Pancreas (tissue), 10 donors: ENCODE measurements at regions not wholly inside any gene's neighbourhood (a gene's known extent, or its start where the extent isn't known, plus 50 kb on each side); places are given as distances from the start of the nearest gene placed in this dataset.

Experiments used
- ATAC-seq, 4 donors: fragments of 200-7000 bp; cut with Tn5 transposase; one replicate each; pipeline versions ENCODE4 v1.8.0 to v1.9.1; 2020; ENCODE audit warnings: mild to moderate bottlenecking in 4 of 4, moderate library complexity in 4 of 4
- DNase-seq, 6 donors: peaks; one replicate each; pipeline ENCODE4 v3.0.0-alpha.2; 2020
- FAIRE-seq: peaks from 2 replicates; lab custom pipeline; 2012; peaks lifted over from hg19 to GRCh38; lab: Jason Lieb, UNC
- H3K27ac ChIP-seq, 4 donors: fragments of 200-600 bp; sonication (generic); 1 replicate in 3 of 4; 2 replicates in 1 of 4; pipeline versions ENCODE4 v1.5.0 to v1.8.0; 2020
- H3K27me3 ChIP-seq, 4 donors: fragments of 200-600 bp; one replicate each; pipeline ENCODE4 v1.8.0; 2021
- H3K36me3 ChIP-seq, 3 donors: fragments of 200-600 bp; sonication (generic) in 1 of 3; one replicate each; pipeline versions ENCODE4 v1.5.0 to v1.8.0; 2020 to 2021
- H3K4me1 ChIP-seq, 3 donors: fragments of 200-600 bp; one replicate each; pipeline ENCODE4 v1.8.0; 2021
- H3K4me3 ChIP-seq, 4 donors: fragments of 200-600 bp; sonication (generic) in 2 of 4; one replicate each; pipeline versions ENCODE4 v1.5.0 to v1.8.0; 2020 to 2021
- H3K9me3 ChIP-seq, 4 donors: fragments of 200-600 bp; one replicate each; pipeline ENCODE4 v1.8.0; 2021
- CTCF ChIP-seq, 4 donors: fragments of 200-600 bp; sonication (generic) in 3 of 4; IDR thresholded peaks; one replicate each; pipeline versions ENCODE4 v1.5.0 to v1.8.0; 2021; ENCODE audit warnings: antibody characterized with exemption in 4 of 4
- WGBS, 2 donors: extraction: QIAGEN DNeasy Blood & Tissue Kit; methylation state at CpG; one replicate each; pipeline ENCODE4 v1.1.7; 2013; 5-methylcytosine and 5-hydroxymethylcytosine counted together
- intact Hi-C, 3 donors: fragments of 100-400 bp; cut with DNase I; formaldehyde crosslinking; loops; one replicate each; pipeline versions ENCODE4 v1.11.1 to v1.14.2; 2022
- donor health status: healthy with polysubstance abuse.
- donor health status: DM: no; HTN: no; CAD: no; lungs with moderate emphysema.
- donor health status: DM: no; HTN: no; CAD: no.
- donor health status: control.
- donor health status: control.
- donor health status: Bipolar disorder and iron deficiency.
- donor health status: DM: yes; HTN: yes; CAD: no.
- donor health status: DM: no; HTN: no; CAD: no.
- donor health status: DM: no; HTN: no; CAD: no.
- donor health status: DM: yes; HTN: yes; CAD: no.

- ATAC-seq (no peak), DNase-seq (no peak), FAIRE-seq (no peak)
- Histone ChIP-seq H3K36me3 (no peaks in the 10 kb centered on the region), H3K27me3 (no peaks in the 10 kb centered on the region), H3K4me1 (no peaks in the 10 kb centered on the region), H3K27ac (no peak overlapping the region), H3K4me3 (no peak overlapping the region), H3K9me3 (no peaks in the 10 kb centered on the region)
- 63 to 65% methylated on average over 8 of the region's 8 CpGs for WGBS, 2 donors
- no peak for TF ChIP-seq CTCF (IDR thresholded peaks at IDR 0.05)
- intact Hi-C loops, result no loop called here
Observed at GRCh38 chr3:148083526-148084182, 614.0 kb upstream of the AGTR1 start.

- no peak overlapping the region for H3K27ac ChIP-seq
- intact Hi-C loops, result no loop called here
- H3K4me3 ChIP-seq, result no peak overlapping the region
- TF ChIP-seq CTCF (IDR thresholded peaks at IDR 0.05), result no peak
- no peaks in the 10 kb centered on the region for H3K4me1 ChIP-seq
- H3K27me3 ChIP-seq, result no peaks in the 10 kb centered on the region
- WGBS, 2 donors, result 67 to 69% methylated on average over 4 of the region's 4 CpGs
- FAIRE-seq, result no peak
- no peak for ATAC-seq
- no peak for DNase-seq
- H3K9me3 ChIP-seq, result no peaks in the 10 kb centered on the region
- no peaks in the 10 kb centered on the region for H3K36me3 ChIP-seq
Observed at GRCh38 chr3:148084931-148085330, 612.8 kb upstream of the AGTR1 start.

DNA sequence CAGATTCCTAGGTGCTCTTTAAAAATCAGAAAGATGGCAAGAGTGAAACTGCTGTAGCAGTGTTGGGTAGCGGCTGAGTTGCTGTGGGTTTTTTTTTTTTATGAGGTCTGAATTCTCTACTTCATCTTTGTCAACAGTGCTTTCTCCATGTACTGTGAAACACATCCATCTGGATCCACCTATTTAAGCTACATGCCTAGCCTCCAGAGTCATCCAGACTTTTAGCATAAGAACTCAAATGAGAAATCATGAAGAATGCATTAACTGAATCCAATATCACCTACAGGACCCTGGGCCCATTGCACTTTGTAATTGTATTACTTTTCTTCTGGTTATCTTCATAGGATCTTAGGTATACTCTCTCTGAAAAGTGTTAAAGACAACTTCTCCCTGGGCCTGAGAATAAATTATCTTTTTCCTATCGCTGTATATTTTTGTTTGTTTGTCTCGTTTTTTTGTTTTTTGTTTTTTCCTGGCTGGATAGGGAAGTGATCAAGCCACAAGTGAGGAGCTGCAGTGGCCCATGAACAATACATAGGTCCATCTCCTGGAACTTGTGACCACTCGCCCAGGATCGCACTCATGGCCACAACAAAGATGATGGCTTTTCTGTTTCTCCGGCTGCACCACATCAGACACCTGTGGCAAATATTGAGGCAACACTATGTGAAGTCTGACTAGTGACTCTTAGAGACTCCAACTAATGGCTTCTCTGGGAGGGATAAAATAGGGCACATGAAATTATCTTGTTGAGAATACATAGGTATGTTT lies 609.9 kb upstream of the AGTR1 start:
- no peaks in the 10 kb centered on the region for H3K36me3 ChIP-seq
- intact Hi-C loops, result no loop called here
- H3K27me3 ChIP-seq, result no peaks in the 10 kb centered on the region
- ATAC-seq (no peak), FAIRE-seq (no peak), DNase-seq (no peak)
- WGBS, 2 donors, result 79 to 88% methylated on average over 6 of the region's 6 CpGs
- H3K4me3 ChIP-seq, result no peak overlapping the region
- no peak for TF ChIP-seq CTCF (IDR thresholded peaks at IDR 0.05)
- no peaks in the 10 kb centered on the region for H3K4me1 ChIP-seq
- no peak overlapping the region for H3K27ac ChIP-seq
- no peaks in the 10 kb centered on the region for H3K9me3 ChIP-seq

GRCh38 chr3:148089171-148089570 lies 608.5 kb upstream of the AGTR1 start:
- H3K27ac ChIP-seq, result no peak overlapping the region
- ATAC-seq (no peak), DNase-seq (no peak), FAIRE-seq (no peak)
- H3K9me3 ChIP-seq, result no peaks in the 10 kb centered on the region
- no peak overlapping the region for H3K4me3 ChIP-seq
- H3K4me1 ChIP-seq, result no peaks in the 10 kb centered on the region
- intact Hi-C loops, result no loop called here
- H3K27me3 ChIP-seq, result no peaks in the 10 kb centered on the region
- TF ChIP-seq CTCF (IDR thresholded peaks at IDR 0.05), result no peak
- H3K36me3 ChIP-seq, result no peaks in the 10 kb centered on the region

GRCh38 chr3:148090156-148090555 lies 607.5 kb upstream of the AGTR1 start:
- Histone ChIP-seq H3K9me3 (no peaks in the 10 kb centered on the region), H3K27me3 (no peaks in the 10 kb centered on the region), H3K27ac (no peak overlapping the region), H3K4me1 (no peaks in the 10 kb centered on the region), H3K36me3 (no peaks in the 10 kb centered on the region), H3K4me3 (no peak overlapping the region)
- ATAC-seq (no peak), DNase-seq (no peak), FAIRE-seq (no peak)
- intact Hi-C loops, result no loop called here
- 26 to 33% methylated on average over 2 of the region's 2 CpGs for WGBS, 2 donors
- TF ChIP-seq CTCF (IDR thresholded peaks at IDR 0.05), result no peak
